GM12878 (cell line): ENCODE measurements at regions not wholly inside any gene's neighbourhood (a gene's known extent, or its start where the extent isn't known, plus 50 kb on each side); places are given as distances from the start of the nearest gene placed in this dataset.

Experiments
- ATAC-seq: fragments of 200-7000 bp; cut with Tn5 transposase; 3 replicates; pipeline ENCODE4 v1.9.1; 2020; ENCODE audit warnings: mild to moderate bottlenecking, moderate library complexity
- BruUV-seq: library from RNA; stranded (reverse); fragments of 400-500 nt; replicated peaks from 2 replicates; lab custom pipeline; 2021; lab: Mats Ljungman, UMichigan
- CTCF ChIA-PET: fragments of 300-600 bp; sonication (Branson Sonifier 250); formaldehyde crosslinking; extraction: SDS; loops from one replicate; lab custom pipeline; 2021; ENCODE audit warnings: inconsistent platforms; lab: Yijun Ruan, JAX
- POLR2A ChIA-PET: fragments of 350-600 bp; formaldehyde crosslinking; extraction: SDS; loops from one replicate; lab custom pipeline; 2021; ENCODE audit warnings: inconsistent platforms; lab: Charles Lee
- RAD21 ChIA-PET: fragments of 300-600 bp; sonication (Branson Sonifier 250); formaldehyde crosslinking; loops from one replicate; lab custom pipeline; 2023; ENCODE audit warnings: antibody characterized with exemption; ENCODE audit not compliant: unreplicated experiment; lab: Charles Lee
- SMC1A ChIA-PET: fragments of 300-600 bp; sonication (Branson Sonifier 250); formaldehyde crosslinking; loops from one replicate; lab custom pipeline; 2023; ENCODE audit not compliant: unreplicated experiment, uncharacterized antibody; lab: Charles Lee
- DNase-seq: peaks from one replicate; pipeline ENCODE4 v3.0.0-alpha.2; 2011; ENCODE audit warnings: low read depth, low spot score
- FAIRE-seq: peaks from 3 replicates; lab custom pipeline; 2011; peaks lifted over from hg19 to GRCh38; lab: Jason Lieb, UNC
- H2AFZ ChIP-seq: 2 replicates; pipeline ENCODE4 v1.6.0; 2011; ENCODE audit warnings: low read depth, low read length, control low read depth; ENCODE audit not compliant: control insufficient read depth
- H3K27ac ChIP-seq: 2 replicates; pipeline ENCODE4 v1.5.1; 2011; ENCODE audit warnings: control low read depth; ENCODE audit not compliant: control insufficient read depth, insufficient read depth
- H3K27me3 ChIP-seq, 2 experiments: replicated peaks in 1 of 2; 2 replicates each; pipeline versions ENCODE4 v1.6.0 to v1.6.1; 2011; ENCODE audit warnings: low read length in 1 of 2; ENCODE audit not compliant: control insufficient read depth in 2 of 2, insufficient read depth in 2 of 2
- H3K36me3 ChIP-seq, 2 experiments: 2 replicates each; pipeline ENCODE4 v1.5.1; 2011; ENCODE audit warnings: low read length in 1 of 2; ENCODE audit not compliant: control insufficient read depth in 2 of 2, insufficient read depth in 2 of 2
- H3K4me1 ChIP-seq: 2 replicates; pipeline ENCODE4 v1.6.1; 2011; ENCODE audit warnings: mild to moderate bottlenecking, low read length, moderate library complexity, mixed read lengths; ENCODE audit not compliant: control insufficient read depth, insufficient read depth
- H3K4me2 ChIP-seq: 2 replicates; pipeline ENCODE4 v1.6.0; 2011; ENCODE audit warnings: control low read depth; ENCODE audit not compliant: control insufficient read depth, insufficient read depth
- H3K4me3 ChIP-seq: fragments of 200-600 bp; sonication (generic); 2 replicates; pipeline ENCODE4 v1.5.1; 2016
- H3K79me2 ChIP-seq: 2 replicates; pipeline ENCODE4 v1.6.0; 2011; ENCODE audit warnings: low read length; ENCODE audit not compliant: control insufficient read depth, insufficient read depth
- H3K9ac ChIP-seq: 2 replicates; pipeline ENCODE4 v1.8.0; 2011; ENCODE audit warnings: low read length, control low read depth, mixed read lengths; ENCODE audit not compliant: control insufficient read depth, insufficient read depth
- H3K9me3 ChIP-seq: replicated peaks from 3 replicates; pipeline ENCODE4 v1.5.1; 2011; ENCODE audit warnings: mild to moderate bottlenecking, low read length; ENCODE audit not compliant: control insufficient read depth, insufficient read depth
- H4K20me1 ChIP-seq: 2 replicates; pipeline ENCODE4 v1.6.0; 2011; ENCODE audit not compliant: control insufficient read depth, insufficient read depth
- BCL3 ChIP-seq: IDR thresholded peaks from 2 replicates; pipeline ENCODE4 v1.6.1; 2011; ENCODE audit warnings: borderline replicate concordance, low read depth, mild to moderate bottlenecking, moderate library complexity, low read length; ENCODE audit not compliant: insufficient read depth, poor library complexity, severe bottlenecking
- BMI1 ChIP-seq: fragments of 450-650 bp; IDR thresholded peaks from 2 replicates; pipeline ENCODE4 v1.6.1; 2016; ENCODE audit warnings: mild to moderate bottlenecking, moderate library complexity, borderline replicate concordance
- CHD1 ChIP-seq: IDR thresholded peaks from 2 replicates; pipeline ENCODE4 v1.6.1; 2012; ENCODE audit warnings: low read depth, low read length, improper control_type of control experiment
- EP300 ChIP-seq, 2 experiments: fragments of 150-350 bp in 1 of 2; IDR thresholded peaks; 2 replicates each; pipeline ENCODE4 v1.6.1; 2011 to 2012; ENCODE audit warnings: low read depth in 2 of 2, low read length in 2 of 2, borderline replicate concordance in 1 of 2, improper control_type of control experiment in 1 of 2, inconsistent platforms in 1 of 2; ENCODE audit not compliant: control insufficient read depth in 1 of 2
- HDAC2 ChIP-seq: fragments of 200-600 bp; sonication (generic); IDR thresholded peaks from 2 replicates; pipeline ENCODE4 v1.6.1; 2017
- NFYA ChIP-seq: IDR thresholded peaks from 2 replicates; pipeline ENCODE4 v1.6.1; 2011; ENCODE audit warnings: low read depth, mild to moderate bottlenecking, low read length, improper control_type of control experiment, borderline replicate concordance
- NR2C1 ChIP-seq: fragments of 450-650 bp; IDR thresholded peaks from 2 replicates; pipeline ENCODE4 v1.6.1; 2017; ENCODE audit warnings: antibody characterized with exemption, mild to moderate bottlenecking, moderate library complexity
- NR2C2 ChIP-seq: IDR thresholded peaks from 2 replicates; pipeline ENCODE4 v1.6.1; 2011; ENCODE audit warnings: borderline replicate concordance, low read depth; ENCODE audit not compliant: control insufficient read depth, insufficient read length
- PAX5 ChIP-seq: IDR thresholded peaks from 2 replicates; pipeline ENCODE4 v1.6.1; 2011; ENCODE audit warnings: low read depth, low read length, borderline replicate concordance
- POLR2AphosphoS5 ChIP-seq: IDR thresholded peaks from 2 replicates; pipeline ENCODE4 v1.6.1; 2011; ENCODE audit warnings: mild to moderate bottlenecking, low read length, inconsistent platforms
- RB1 ChIP-seq: fragments of 450-650 bp; formaldehyde crosslinking; IDR thresholded peaks from 2 replicates; pipeline ENCODE4 v1.6.1; 2017; ENCODE audit warnings: mild to moderate bottlenecking, borderline replicate concordance
- RELA ChIP-seq: fragments of 450-650 bp; IDR thresholded peaks from 2 replicates; pipeline ENCODE4 v1.8.0; 2014; ENCODE audit warnings: borderline replicate concordance; ENCODE audit not compliant: partially characterized antibody
- WGBS: methylation state at CpG from one replicate; pipeline ENCODE4 v1.1.6; 2016; ENCODE audit warnings: low lambda C conversion rate; ENCODE audit not compliant: insufficient replicate concordance, insufficient coverage; ENCODE audit errors: missing lambda C conversion rate; 5-methylcytosine and 5-hydroxymethylcytosine counted together
- in situ Hi-C: fragments of 300-500 bp; cut with MboI; formaldehyde crosslinking; loops from 9 replicates; pipeline ENCODE4 v1.14.3; 2018; ENCODE audit warnings: mixed read lengths
- intact Hi-C: fragments of 100-400 bp; cut with micrococcal nuclease; formaldehyde crosslinking; loops from one replicate; pipeline ENCODE4 v1.14.2; 2022; ENCODE audit not compliant: unreplicated experiment
- TF ChIP-seq, protein P1 (sequence below): fragments of 450-650 bp; IDR thresholded peaks from 2 replicates; pipeline ENCODE4 v1.6.1; 2016; ENCODE audit warnings: mild to moderate bottlenecking, moderate library complexity, borderline replicate concordance

DNA sequence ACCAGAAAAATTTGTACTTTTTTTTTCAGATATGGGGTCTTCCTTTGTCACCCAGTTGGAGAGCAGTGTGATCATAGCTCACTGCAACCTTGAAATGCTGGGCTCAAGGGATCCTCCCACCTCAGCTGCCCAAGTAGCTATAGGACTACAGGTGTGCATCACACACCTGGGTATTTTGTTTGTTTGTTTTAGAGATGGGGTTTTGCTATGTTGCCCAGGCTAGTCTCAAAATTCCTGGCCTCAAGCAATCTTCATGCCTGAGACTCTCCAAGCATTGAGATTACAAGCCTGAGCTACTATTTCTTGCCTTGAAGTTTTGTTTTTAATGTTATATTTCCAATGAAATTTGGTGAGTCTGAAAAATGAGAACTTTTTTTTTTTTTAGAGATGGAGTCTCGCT lies 847.8 kb downstream of the TRIML1 start:
- no peak for TF ChIP-seq BMI1
- TF ChIP-seq HDAC2: no peak
- no peak overlapping the region for H3K27ac ChIP-seq
- no peak for ATAC-seq
- 20% methylated on average over 1 of the region's 1 CpG for WGBS
- no peaks in the 10 kb centered on the region for H4K20me1 ChIP-seq
- H3K9ac ChIP-seq: no peak overlapping the region
- no peaks in the 10 kb centered on the region for H3K79me2 ChIP-seq
- POLR2A ChIA-PET: no interaction called here
- DNase-seq: no peak
- SMC1A ChIA-PET: interaction anchor here (0.6 kb wide), 1 partner anchor 166 kb away, joined by 3 read pairs; no protein-coding TSS in a partner anchor
- no peak overlapping the region for H3K4me3 ChIP-seq
- no peaks in the 10 kb centered on the region for H3K36me3 ChIP-seq
- in situ Hi-C loops: no loop called here
- no peaks in the 10 kb centered on the region for H3K9me3 ChIP-seq
- RAD21 ChIA-PET: no interaction called here
- intact Hi-C loops: no loop called here
- H3K4me1 ChIP-seq: no peaks in the 10 kb centered on the region
- BruUV-seq: no TSS peak
- H3K27me3 ChIP-seq: no peaks in the 10 kb centered on the region
- no peak overlapping the region for H2AFZ ChIP-seq
- H3K4me2 ChIP-seq: no peak overlapping the region
- CTCF ChIA-PET: no interaction called here
- no peak for FAIRE-seq

DNA sequence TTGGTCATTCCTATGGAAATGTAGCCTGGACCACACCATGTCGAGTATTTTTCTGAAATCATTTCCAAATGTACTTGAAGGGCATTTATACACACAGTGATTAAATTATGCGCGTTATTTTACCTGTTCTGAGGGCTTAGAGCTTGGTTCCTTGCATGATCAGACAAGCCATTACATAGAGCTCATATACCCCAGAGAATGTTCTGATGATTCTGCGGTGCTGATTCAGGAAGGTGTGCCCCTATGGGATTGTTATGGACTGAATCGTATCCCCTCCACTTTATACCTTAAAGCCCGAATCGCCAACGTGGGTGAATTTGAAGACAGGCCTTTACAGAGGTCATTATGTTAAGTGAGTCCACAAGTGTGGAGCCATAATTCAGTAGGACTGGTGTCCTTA lies 848.9 kb downstream of the TRIML1 start:
- H2AFZ ChIP-seq: no peak overlapping the region
- intact Hi-C loops: no loop called here
- TF ChIP-seq RELA (no peak), PAX5 (no peak), NFYA (no peak), POLR2AphosphoS5 (no peak), NR2C2 (no peak), RB1 (no peak), CHD1 (no peak), NR2C1 (no peak), BCL3 (no peak), EP300 (IDR thresholded peaks at IDR 0.05; ENCODE audit: borderline replicate concordance in 1 of 2, control insufficient read depth in 1 of 2, low read depth in 2 of 2, low read length in 2 of 2) (no peak)
- TF ChIP-seq, protein P1, sequence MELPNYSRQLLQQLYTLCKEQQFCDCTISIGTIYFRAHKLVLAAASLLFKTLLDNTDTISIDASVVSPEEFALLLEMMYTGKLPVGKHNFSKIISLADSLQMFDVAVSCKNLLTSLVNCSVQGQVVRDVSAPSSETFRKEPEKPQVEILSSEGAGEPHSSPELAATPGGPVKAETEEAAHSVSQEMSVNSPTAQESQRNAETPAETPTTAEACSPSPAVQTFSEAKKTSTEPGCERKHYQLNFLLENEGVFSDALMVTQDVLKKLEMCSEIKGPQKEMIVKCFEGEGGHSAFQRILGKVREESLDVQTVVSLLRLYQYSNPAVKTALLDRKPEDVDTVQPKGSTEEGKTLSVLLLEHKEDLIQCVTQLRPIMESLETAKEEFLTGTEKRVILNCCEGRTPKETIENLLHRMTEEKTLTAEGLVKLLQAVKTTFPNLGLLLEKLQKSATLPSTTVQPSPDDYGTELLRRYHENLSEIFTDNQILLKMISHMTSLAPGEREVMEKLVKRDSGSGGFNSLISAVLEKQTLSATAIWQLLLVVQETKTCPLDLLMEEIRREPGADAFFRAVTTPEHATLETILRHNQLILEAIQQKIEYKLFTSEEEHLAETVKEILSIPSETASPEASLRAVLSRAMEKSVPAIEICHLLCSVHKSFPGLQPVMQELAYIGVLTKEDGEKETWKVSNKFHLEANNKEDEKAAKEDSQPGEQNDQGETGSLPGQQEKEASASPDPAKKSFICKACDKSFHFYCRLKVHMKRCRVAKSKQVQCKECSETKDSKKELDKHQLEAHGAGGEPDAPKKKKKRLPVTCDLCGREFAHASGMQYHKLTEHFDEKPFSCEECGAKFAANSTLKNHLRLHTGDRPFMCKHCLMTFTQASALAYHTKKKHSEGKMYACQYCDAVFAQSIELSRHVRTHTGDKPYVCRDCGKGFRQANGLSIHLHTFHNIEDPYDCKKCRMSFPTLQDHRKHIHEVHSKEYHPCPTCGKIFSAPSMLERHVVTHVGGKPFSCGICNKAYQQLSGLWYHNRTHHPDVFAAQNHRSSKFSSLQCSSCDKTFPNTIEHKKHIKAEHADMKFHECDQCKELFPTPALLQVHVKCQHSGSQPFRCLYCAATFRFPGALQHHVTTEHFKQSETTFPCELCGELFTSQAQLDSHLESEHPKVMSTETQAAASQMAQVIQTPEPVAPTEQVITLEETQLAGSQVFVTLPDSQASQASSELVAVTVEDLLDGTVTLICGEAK: no peak

More for the DNA sequence above, 848.9 kb downstream of the TRIML1 start:
- Histone ChIP-seq H3K27me3 (no peaks in the 10 kb centered on the region), H3K4me2 (no peak overlapping the region), H4K20me1 (no peaks in the 10 kb centered on the region), H3K27ac (no peak overlapping the region), H3K4me1 (no peaks in the 10 kb centered on the region), H3K9me3 (no peaks in the 10 kb centered on the region), H3K9ac (no peak overlapping the region), H3K79me2 (no peaks in the 10 kb centered on the region), H3K4me3 (no peak overlapping the region), H3K36me3 (no peaks in the 10 kb centered on the region)
- ATAC-seq (no peak), DNase-seq (no peak), FAIRE-seq (no peak)
- in situ Hi-C loops: no loop called here
- WGBS: 25% methylated on average over 8 of the region's 8 CpGs
- ChIA-PET CTCF (no interaction called here), SMC1A (no interaction called here), RAD21 (no interaction called here), POLR2A (no interaction called here)
- no TSS peak for BruUV-seq
